CD4-positive, CD25-positive, alpha-beta regulatory T cell (primary cell): ENCODE measurements at regions not wholly inside any gene's neighbourhood (a gene's known extent, or its start where the extent isn't known, plus 50 kb on each side); places are given as distances from the start of the nearest gene placed in this dataset.
A peak's percentile ranks its signal among the peaks of the same experiment; 100 is the strongest.

Experiments
- ATAC-seq, 2 donors: fragments of 150-1000 bp; cut with Tn5 transposase; one replicate each; pipeline ENCODE4 v1.10.0; 2021; ENCODE audit warnings: low read depth in 2 of 2, moderate number of reproducible peaks in 2 of 2, moderate library complexity in 1 of 2
- DNase-seq, 3 donors: peaks; one replicate each; pipeline versions ENCODE4 v3.0.0 to v3.0.0-alpha.2; 2012 to 2022; ENCODE audit warnings: mixed read lengths in 1 of 3
- H3K27ac ChIP-seq: one replicate; pipeline ENCODE4 v1.7.0; 2013; ENCODE audit warnings: mild to moderate bottlenecking, low read length; ENCODE audit not compliant: insufficient read depth, poor library complexity, severe bottlenecking
- H3K27me3 ChIP-seq: one replicate; pipeline ENCODE4 v1.7.0; 2013; ENCODE audit warnings: low read length; ENCODE audit not compliant: control insufficient read depth, insufficient read depth
- H3K36me3 ChIP-seq: one replicate; pipeline ENCODE4 v1.7.0; 2013; ENCODE audit warnings: mild to moderate bottlenecking, low read length, moderate library complexity; ENCODE audit not compliant: control insufficient read depth, insufficient read depth
- H3K4me1 ChIP-seq: 2 replicates; pipeline ENCODE4 v1.7.0; 2013; ENCODE audit warnings: mild to moderate bottlenecking, low read length; ENCODE audit not compliant: insufficient read depth, control insufficient read depth, poor library complexity, severe bottlenecking
- H3K4me3 ChIP-seq: one replicate; pipeline ENCODE4 v1.7.0; 2013; ENCODE audit warnings: low read depth, mild to moderate bottlenecking, low read length, moderate library complexity
- H3K9me3 ChIP-seq, 2 experiments: 1 replicate in 1 of 2; 2 replicates in 1 of 2; pipeline ENCODE4 v1.7.0; 2013; ENCODE audit warnings: low read length in 2 of 2, mild to moderate bottlenecking in 1 of 2, moderate library complexity in 1 of 2; ENCODE audit not compliant: control insufficient read depth in 2 of 2
- H3K27ac Mint-ChIP-seq, 3 donors: one replicate each; pipeline ENCODE4 v1.8.0; 2020 to 2022; ENCODE audit warnings: mild to moderate bottlenecking in 3 of 3, mixed read lengths in 3 of 3, moderate library complexity in 2 of 3
- H3K27me3 Mint-ChIP-seq: one replicate; pipeline ENCODE4 v1.8.0; 2022; ENCODE audit warnings: mild to moderate bottlenecking, mixed read lengths
- H3K36me3 Mint-ChIP-seq: one replicate; pipeline ENCODE4 v1.8.0; 2020; ENCODE audit warnings: mixed read lengths
- H3K4me1 Mint-ChIP-seq, 4 donors: one replicate each; pipeline ENCODE4 v1.8.0; 2020 to 2022; ENCODE audit warnings: mixed read lengths in 4 of 4, mild to moderate bottlenecking in 1 of 4
- H3K4me3 Mint-ChIP-seq, 4 donors: one replicate each; pipeline ENCODE4 v1.8.0; 2020 to 2022; ENCODE audit warnings: mild to moderate bottlenecking in 4 of 4, mixed read lengths in 4 of 4, moderate library complexity in 3 of 4
- H3K9me3 Mint-ChIP-seq, 7 donors: one replicate each; pipeline ENCODE4 v1.8.0; 2020 to 2022; ENCODE audit warnings: mixed read lengths in 7 of 7, mild to moderate bottlenecking in 3 of 7, moderate library complexity in 2 of 7

GRCh38 chr2:180222644-180223043 lies 215.5 kb upstream of the CWC22 start:
- Histone ChIP-seq H3K36me3 (no peaks in the 10 kb centered on the region), H3K4me3 (no peak overlapping the region), H3K4me1 (no peaks in the 10 kb centered on the region), H3K27ac (no peak overlapping the region), H3K27me3 (no peaks in the 10 kb centered on the region), H3K9me3 (no peaks in the 10 kb centered on the region)
- H3K27me3 Mint-ChIP-seq: no peaks in the 10 kb centered on the region
- ATAC-seq (no peak), DNase-seq (no peak)
- no peaks in the 10 kb centered on the region for H3K36me3 Mint-ChIP-seq
- H3K9me3 Mint-ChIP-seq: peaks cover 0 to 10% (median 6%) of the 10 kb centered on the region in 7 donors
- H3K4me3 Mint-ChIP-seq: no peak overlapping the region
- no peaks in the 10 kb centered on the region for H3K4me1 Mint-ChIP-seq
- H3K27ac Mint-ChIP-seq: no peak overlapping the region

GRCh38 chr2:180219491-180219890 lies 212.4 kb upstream of the CWC22 start:
- Mint-ChIP-seq H3K27me3 (no peaks in the 10 kb centered on the region), H3K36me3 (no peaks in the 10 kb centered on the region), H3K4me1 (no peaks in the 10 kb centered on the region), H3K4me3 (no peak overlapping the region), H3K9me3 (peaks cover 0 to 17% (median 5%) of the 10 kb centered on the region in 7 donors), H3K27ac (no peak overlapping the region)
- H3K4me1 ChIP-seq: no peaks in the 10 kb centered on the region
- ATAC-seq (no peak), DNase-seq (no peak)
- H3K4me3 ChIP-seq: no peak overlapping the region
- no peaks in the 10 kb centered on the region for H3K36me3 ChIP-seq
- no peaks in the 10 kb centered on the region for H3K9me3 ChIP-seq
- H3K27me3 ChIP-seq: no peaks in the 10 kb centered on the region
- no peak overlapping the region for H3K27ac ChIP-seq

- H3K4me1 ChIP-seq: no peaks in the 10 kb centered on the region
- H3K36me3 ChIP-seq: no peaks in the 10 kb centered on the region
- H3K4me1 Mint-ChIP-seq: no peaks in the 10 kb centered on the region
- H3K27ac Mint-ChIP-seq: no peak overlapping the region
- H3K4me3 ChIP-seq: no peak overlapping the region
- H3K9me3 ChIP-seq: peaks cover 0 to 1% of the 10 kb centered on the region in 2 experiments
- no peaks in the 10 kb centered on the region for H3K27me3 ChIP-seq
- H3K27me3 Mint-ChIP-seq: no peaks in the 10 kb centered on the region
- H3K36me3 Mint-ChIP-seq: no peaks in the 10 kb centered on the region
- no peak for DNase-seq
- ATAC-seq: no peak
- H3K27ac ChIP-seq: no peak overlapping the region
- H3K9me3 Mint-ChIP-seq: peaks cover 0 to 3% (median 0%) of the 10 kb centered on the region in 7 donors
- H3K4me3 Mint-ChIP-seq: no peak overlapping the region
Observed at GRCh38 chr2:180208841-180209240, 201.7 kb upstream of the CWC22 start.

- H3K9me3 ChIP-seq: no peaks in the 10 kb centered on the region
- H3K36me3 ChIP-seq: no peaks in the 10 kb centered on the region
- H3K4me1 ChIP-seq: no peaks in the 10 kb centered on the region
- peaks cover 0 to 3% (median 0%) of the 10 kb centered on the region in 7 donors for H3K9me3 Mint-ChIP-seq
- no peaks in the 10 kb centered on the region for H3K36me3 Mint-ChIP-seq
- no peak for DNase-seq
- no peak overlapping the region for H3K4me3 Mint-ChIP-seq
- peak overlapping the region in 1 of 3 donors; percentile 2 for H3K27ac Mint-ChIP-seq
- H3K4me3 ChIP-seq: no peak overlapping the region
- no peak overlapping the region for H3K27ac ChIP-seq
- no peaks in the 10 kb centered on the region for H3K27me3 Mint-ChIP-seq
- no peak for ATAC-seq
- no peaks in the 10 kb centered on the region for H3K4me1 Mint-ChIP-seq
- no peaks in the 10 kb centered on the region for H3K27me3 ChIP-seq
Observed at GRCh38 chr2:180205621-180206235, 198.6 kb upstream of the CWC22 start.

GRCh38 chr2:180203972-180204371 lies 196.9 kb upstream of the CWC22 start:
- Histone ChIP-seq H3K36me3 (no peaks in the 10 kb centered on the region), H3K27ac (no peak overlapping the region), H3K4me1 (no peaks in the 10 kb centered on the region), H3K27me3 (no peaks in the 10 kb centered on the region), H3K4me3 (no peak overlapping the region), H3K9me3 (no peaks in the 10 kb centered on the region)
- H3K27me3 Mint-ChIP-seq: no peaks in the 10 kb centered on the region
- no peak for ATAC-seq
- H3K9me3 Mint-ChIP-seq: peaks cover 0 to 3% (median 0%) of the 10 kb centered on the region in 7 donors
- no peaks in the 10 kb centered on the region for H3K36me3 Mint-ChIP-seq
- H3K4me1 Mint-ChIP-seq: no peaks in the 10 kb centered on the region
- H3K4me3 Mint-ChIP-seq: no peak overlapping the region
- no peak overlapping the region for H3K27ac Mint-ChIP-seq
- DNase-seq: no peak

- Histone ChIP-seq H3K4me3 (no peak overlapping the region), H3K9me3 (no peaks in the 10 kb centered on the region), H3K27ac (no peak overlapping the region), H3K36me3 (no peaks in the 10 kb centered on the region), H3K4me1 (no peaks in the 10 kb centered on the region), H3K27me3 (no peaks in the 10 kb centered on the region)
- Mint-ChIP-seq H3K9me3 (peaks cover 0 to 2% (median 0%) of the 10 kb centered on the region in 7 donors), H3K4me3 (peak overlapping the region in 1 of 4 donors; percentile 47), H3K36me3 (no peaks in the 10 kb centered on the region), H3K27ac (no peak overlapping the region), H3K4me1 (no peaks in the 10 kb centered on the region), H3K27me3 (no peaks in the 10 kb centered on the region)
- ATAC-seq (no peak), DNase-seq (no peak)
Observed at GRCh38 chr2:180202467-180202951, 195.4 kb upstream of the CWC22 start.

- no peak overlapping the region for H3K4me3 ChIP-seq
Observed at GRCh38 chr2:180196419-180196977, 189.4 kb upstream of the CWC22 start.

GRCh38 chr2:180195847-180196246 lies 188.8 kb upstream of the CWC22 start:
- ATAC-seq (no peak), DNase-seq (no peak)
- H3K27me3 Mint-ChIP-seq: no peaks in the 10 kb centered on the region
- H3K4me3 Mint-ChIP-seq: no peak overlapping the region
- Histone ChIP-seq H3K9me3 (no peaks in the 10 kb centered on the region), H3K4me3 (no peak overlapping the region), H3K36me3 (no peaks in the 10 kb centered on the region), H3K27ac (no peak overlapping the region), H3K4me1 (no peaks in the 10 kb centered on the region), H3K27me3 (no peaks in the 10 kb centered on the region)
- peaks cover 0 to 5% (median 0%) of the 10 kb centered on the region in 4 donors for H3K4me1 Mint-ChIP-seq
- H3K9me3 Mint-ChIP-seq: peaks cover 0 to 1% (median 0%) of the 10 kb centered on the region in 7 donors
- H3K27ac Mint-ChIP-seq: no peak overlapping the region
- no peaks in the 10 kb centered on the region for H3K36me3 Mint-ChIP-seq

More at GRCh38 chr2:180196419-180196977, 189.4 kb upstream of the CWC22 start:
- DNase-seq (no peak), ATAC-seq (no peak)
- no peak overlapping the region for H3K27ac ChIP-seq
- peaks cover 0 to 1% (median 0%) of the 10 kb centered on the region in 7 donors for H3K9me3 Mint-ChIP-seq
- H3K27me3 Mint-ChIP-seq: no peaks in the 10 kb centered on the region
- H3K27ac Mint-ChIP-seq: no peak overlapping the region
- H3K9me3 ChIP-seq: no peaks in the 10 kb centered on the region
- H3K4me1 Mint-ChIP-seq: peaks cover 0 to 5% (median 0%) of the 10 kb centered on the region in 4 donors
- no peak overlapping the region for H3K4me3 Mint-ChIP-seq
- H3K36me3 Mint-ChIP-seq: no peaks in the 10 kb centered on the region
- H3K4me1 ChIP-seq: no peaks in the 10 kb centered on the region
- H3K36me3 ChIP-seq: no peaks in the 10 kb centered on the region
- H3K27me3 ChIP-seq: no peaks in the 10 kb centered on the region
